ENCODE measurements at regions not wholly inside any gene's neighbourhood (a gene's known extent, or its start where the extent isn't known, plus 50 kb on each side); places are given as distances from the start of the nearest gene placed in this dataset.

DNA sequence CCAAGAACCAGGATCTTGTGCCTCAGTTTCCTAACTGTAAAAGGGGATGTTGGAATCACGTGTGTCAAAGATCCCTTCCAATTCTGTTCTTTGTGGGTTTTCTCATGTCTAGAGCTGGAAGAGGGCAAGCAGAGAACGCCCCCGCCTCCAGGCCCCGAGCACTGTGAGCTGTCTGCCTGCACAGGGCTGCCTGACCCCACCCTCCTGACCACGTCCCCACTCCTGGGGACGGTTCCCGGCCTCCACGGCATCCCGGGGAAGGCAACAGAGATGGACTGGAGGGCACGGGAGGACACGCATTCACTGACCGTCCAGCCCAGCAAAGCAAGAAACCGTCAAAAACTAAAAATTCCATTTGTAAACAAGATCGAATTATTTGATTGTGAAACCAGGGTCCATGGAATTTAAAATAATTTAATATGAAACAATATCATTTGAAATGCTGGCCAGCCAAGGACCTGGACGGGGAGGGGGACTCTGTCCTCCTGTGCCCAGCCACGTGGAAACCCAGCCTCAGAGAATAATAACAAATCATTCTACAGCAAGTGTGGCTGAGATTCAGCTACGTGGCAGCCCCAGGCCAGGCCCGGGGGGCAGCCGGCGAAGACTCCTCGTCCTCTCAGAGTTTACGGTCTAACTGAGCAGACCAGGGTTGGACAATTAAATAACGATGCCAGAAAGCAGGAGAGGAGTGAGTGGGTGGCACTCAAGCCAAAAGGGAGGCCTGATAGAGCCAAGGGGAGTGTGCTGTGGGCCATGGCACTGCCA is 87.3 kb upstream of the DIO3 start:
- TF ChIP-seq, protein P1, sequence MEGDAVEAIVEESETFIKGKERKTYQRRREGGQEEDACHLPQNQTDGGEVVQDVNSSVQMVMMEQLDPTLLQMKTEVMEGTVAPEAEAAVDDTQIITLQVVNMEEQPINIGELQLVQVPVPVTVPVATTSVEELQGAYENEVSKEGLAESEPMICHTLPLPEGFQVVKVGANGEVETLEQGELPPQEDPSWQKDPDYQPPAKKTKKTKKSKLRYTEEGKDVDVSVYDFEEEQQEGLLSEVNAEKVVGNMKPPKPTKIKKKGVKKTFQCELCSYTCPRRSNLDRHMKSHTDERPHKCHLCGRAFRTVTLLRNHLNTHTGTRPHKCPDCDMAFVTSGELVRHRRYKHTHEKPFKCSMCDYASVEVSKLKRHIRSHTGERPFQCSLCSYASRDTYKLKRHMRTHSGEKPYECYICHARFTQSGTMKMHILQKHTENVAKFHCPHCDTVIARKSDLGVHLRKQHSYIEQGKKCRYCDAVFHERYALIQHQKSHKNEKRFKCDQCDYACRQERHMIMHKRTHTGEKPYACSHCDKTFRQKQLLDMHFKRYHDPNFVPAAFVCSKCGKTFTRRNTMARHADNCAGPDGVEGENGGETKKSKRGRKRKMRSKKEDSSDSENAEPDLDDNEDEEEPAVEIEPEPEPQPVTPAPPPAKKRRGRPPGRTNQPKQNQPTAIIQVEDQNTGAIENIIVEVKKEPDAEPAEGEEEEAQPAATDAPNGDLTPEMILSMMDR (IDR thresholded peaks at IDR 0.05; ENCODE audit: low read depth, low read length) = no peak
- Histone ChIP-seq H3K36me3 (no peaks in the 10 kb centered on the region), H3K4me1 (no peaks in the 10 kb centered on the region), H3K4me3 (ENCODE audit: low read depth, low read length) (no peak overlapping the region), H3K27me3 (no peaks in the 10 kb centered on the region), H3K9me3 (no peaks in the 10 kb centered on the region)
- DNase-seq = no peak

DNA sequence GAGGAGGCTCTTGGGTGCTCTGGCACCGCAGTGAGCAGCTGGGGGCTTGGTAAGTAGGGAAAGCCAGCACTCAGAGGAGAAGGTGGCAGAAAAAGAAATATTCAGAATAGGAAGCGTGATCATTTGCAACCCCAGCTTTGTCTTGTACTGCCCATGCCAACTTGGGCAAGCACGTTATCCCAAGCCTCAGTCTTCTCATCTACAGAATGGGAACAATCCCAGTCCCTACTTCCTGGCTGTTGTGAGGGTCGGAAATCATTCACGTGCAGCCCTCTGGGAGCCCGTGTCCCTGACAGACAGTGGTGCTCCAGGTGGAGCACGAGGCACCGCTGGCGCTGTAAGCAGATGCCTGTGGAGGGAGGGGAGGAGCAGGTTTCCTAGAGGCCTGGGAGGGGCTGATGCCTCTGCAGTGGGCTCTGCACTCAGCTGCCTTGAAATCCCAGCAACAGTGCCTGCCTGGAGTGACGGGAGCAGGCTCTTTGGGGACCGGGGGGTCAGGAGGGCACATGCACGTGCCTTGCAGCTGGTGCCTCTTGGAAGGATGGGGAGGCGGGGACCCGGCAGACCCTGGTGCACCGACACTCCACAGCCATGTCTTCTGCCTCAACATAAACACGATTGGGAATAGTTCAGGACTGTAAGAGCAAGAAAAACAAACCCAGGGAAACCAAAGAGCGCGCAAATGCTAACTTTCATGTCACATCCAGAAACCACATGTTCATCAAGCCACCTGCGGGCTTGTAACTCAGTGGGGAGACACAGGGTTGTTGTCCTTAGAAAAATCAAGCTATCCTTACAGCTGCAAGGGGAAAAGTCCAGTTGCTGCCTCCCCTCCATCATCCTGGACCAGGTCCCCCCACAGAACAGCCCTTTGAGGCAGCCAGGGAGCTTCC is 86.5 kb upstream of the DIO3 start:
- H3K36me3 ChIP-seq = no peaks in the 10 kb centered on the region
- TF ChIP-seq, protein P1 (IDR thresholded peaks at IDR 0.05; ENCODE audit: low read depth, low read length) = no peak
- no peak for DNase-seq
- no peaks in the 10 kb centered on the region for H3K4me1 ChIP-seq
- no peaks in the 10 kb centered on the region for H3K27me3 ChIP-seq
- no peak overlapping the region for H3K4me3 ChIP-seq (ENCODE audit: low read depth, low read length)
- no peaks in the 10 kb centered on the region for H3K9me3 ChIP-seq

- H3K27me3 ChIP-seq = no peaks in the 10 kb centered on the region
- TF ChIP-seq, protein P1 (IDR thresholded peaks at IDR 0.05; ENCODE audit: low read depth, low read length) = no peak
- no peaks in the 10 kb centered on the region for H3K4me1 ChIP-seq
- no peaks in the 10 kb centered on the region for H3K9me3 ChIP-seq
- no peak overlapping the region for H3K4me3 ChIP-seq (ENCODE audit: low read depth, low read length)
- no peaks in the 10 kb centered on the region for H3K36me3 ChIP-seq
- DNase-seq = no peak
These were observed 85.6 kb upstream of the DIO3 start for GRCh38 chr14:101475456-101476257.

GRCh38 chr14:101476258-101476915 is 84.9 kb upstream of the DIO3 start:
- H3K36me3 ChIP-seq = no peaks in the 10 kb centered on the region
- H3K4me3 ChIP-seq (ENCODE audit: low read depth, low read length) = no peak overlapping the region
- H3K9me3 ChIP-seq = no peaks in the 10 kb centered on the region
- no peak for DNase-seq
- TF ChIP-seq, protein P1 (IDR thresholded peaks at IDR 0.05; ENCODE audit: low read depth, low read length) = no peak
- H3K27me3 ChIP-seq = no peaks in the 10 kb centered on the region
- H3K4me1 ChIP-seq = no peaks in the 10 kb centered on the region

- DNase-seq = no peak
- Histone ChIP-seq H3K4me1 (no peaks in the 10 kb centered on the region), H3K4me3 (ENCODE audit: low read depth, low read length) (no peak overlapping the region), H3K27me3 (no peaks in the 10 kb centered on the region), H3K9me3 (no peaks in the 10 kb centered on the region), H3K36me3 (no peaks in the 10 kb centered on the region)
- TF ChIP-seq, protein P1 (IDR thresholded peaks at IDR 0.05; ENCODE audit: low read depth, low read length) = no peak
These were observed 84.3 kb upstream of the DIO3 start for GRCh38 chr14:101476916-101477553.

All from BE2C (cell line).